ENCODE measurements at regions not wholly inside any gene's neighbourhood (a gene's known extent, or its start where the extent isn't known, plus 50 kb on each side); places are given as distances from the start of the nearest gene placed in this dataset.

DNA sequence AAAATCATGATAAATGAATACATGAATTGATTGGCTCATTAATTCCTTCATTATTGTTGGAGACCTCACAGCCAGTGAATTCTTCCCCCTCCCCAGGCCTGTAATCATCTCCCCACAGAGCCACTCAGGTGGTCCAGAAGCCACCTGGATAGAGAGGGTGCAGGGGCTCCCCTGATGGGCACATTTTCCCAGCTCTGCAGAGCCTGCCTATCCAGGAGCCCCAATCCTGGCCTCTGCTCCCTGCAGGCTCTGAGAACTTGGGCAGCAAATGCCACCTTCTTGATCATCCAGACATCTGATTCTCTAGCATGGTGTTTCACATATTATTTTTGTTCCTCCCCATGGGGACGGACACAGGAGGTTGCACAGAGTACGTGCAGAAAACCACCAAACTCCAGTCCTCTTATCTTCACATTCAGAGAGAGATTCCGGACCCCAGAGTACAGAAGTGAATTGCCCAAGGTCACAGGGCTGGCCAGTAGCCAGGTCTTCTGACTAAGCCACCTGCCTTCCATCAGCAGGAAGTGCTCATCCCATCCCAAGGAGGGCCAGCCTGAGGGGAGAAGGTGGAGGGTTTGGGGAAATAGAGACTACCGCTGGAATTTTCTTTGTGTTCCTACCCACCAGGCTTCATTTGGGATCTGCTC lies 348.0 kb downstream of the BUD13 start:
- H3K9me3 ChIP-seq: no peaks in the 10 kb centered on the region
- 93% methylated on average over 4 of the region's 4 CpGs for WGBS
- TF ChIP-seq, protein P1, sequence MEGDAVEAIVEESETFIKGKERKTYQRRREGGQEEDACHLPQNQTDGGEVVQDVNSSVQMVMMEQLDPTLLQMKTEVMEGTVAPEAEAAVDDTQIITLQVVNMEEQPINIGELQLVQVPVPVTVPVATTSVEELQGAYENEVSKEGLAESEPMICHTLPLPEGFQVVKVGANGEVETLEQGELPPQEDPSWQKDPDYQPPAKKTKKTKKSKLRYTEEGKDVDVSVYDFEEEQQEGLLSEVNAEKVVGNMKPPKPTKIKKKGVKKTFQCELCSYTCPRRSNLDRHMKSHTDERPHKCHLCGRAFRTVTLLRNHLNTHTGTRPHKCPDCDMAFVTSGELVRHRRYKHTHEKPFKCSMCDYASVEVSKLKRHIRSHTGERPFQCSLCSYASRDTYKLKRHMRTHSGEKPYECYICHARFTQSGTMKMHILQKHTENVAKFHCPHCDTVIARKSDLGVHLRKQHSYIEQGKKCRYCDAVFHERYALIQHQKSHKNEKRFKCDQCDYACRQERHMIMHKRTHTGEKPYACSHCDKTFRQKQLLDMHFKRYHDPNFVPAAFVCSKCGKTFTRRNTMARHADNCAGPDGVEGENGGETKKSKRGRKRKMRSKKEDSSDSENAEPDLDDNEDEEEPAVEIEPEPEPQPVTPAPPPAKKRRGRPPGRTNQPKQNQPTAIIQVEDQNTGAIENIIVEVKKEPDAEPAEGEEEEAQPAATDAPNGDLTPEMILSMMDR (IDR thresholded peaks at IDR 0.05): no peak
- TF ChIP-seq POLR2A (IDR thresholded peaks at IDR 0.05) (no peak), POLR2AphosphoS5 (IDR thresholded peaks at IDR 0.05) (no peak)
- intact Hi-C loops (cut with DNase I): no loop called here
- no peak overlapping the region for H3K4me3 ChIP-seq
- no peak overlapping the region for H3K27ac ChIP-seq
- no peaks in the 10 kb centered on the region for H3K36me3 ChIP-seq
- no peaks in the 10 kb centered on the region for H3K4me1 ChIP-seq (replicated peaks)
- DNase-seq (ENCODE audit: low spot score): no peak
- peaks cover 5% of the 10 kb centered on the region for H3K27me3 ChIP-seq (replicated peaks; ENCODE audit: insufficient read depth)

GRCh38 chr11:116422956-116423600 lies 349.7 kb downstream of the BUD13 start:
- Histone ChIP-seq H3K4me1 (replicated peaks) (no peaks in the 10 kb centered on the region), H3K9me3 (no peaks in the 10 kb centered on the region), H3K27me3 (replicated peaks; ENCODE audit: insufficient read depth) (peaks cover 5% of the 10 kb centered on the region), H3K36me3 (no peaks in the 10 kb centered on the region), H3K27ac (no peak overlapping the region), H3K4me3 (no peak overlapping the region)
- intact Hi-C loops (cut with DNase I): no loop called here
- WGBS: 86% methylated on average over 6 of the region's 6 CpGs
- TF ChIP-seq, protein P1 (IDR thresholded peaks at IDR 0.05): no peak
- no peak for TF ChIP-seq POLR2A (IDR thresholded peaks at IDR 0.05)
- TF ChIP-seq POLR2AphosphoS5 (IDR thresholded peaks at IDR 0.05): no peak
- no peak for DNase-seq (ENCODE audit: low spot score)

- TF ChIP-seq, protein P1 (IDR thresholded peaks at IDR 0.05): no peak
- TF ChIP-seq POLR2A (IDR thresholded peaks at IDR 0.05) (no peak), POLR2AphosphoS5 (IDR thresholded peaks at IDR 0.05) (no peak)
- H3K4me1 ChIP-seq (replicated peaks): no peaks in the 10 kb centered on the region
- no peaks in the 10 kb centered on the region for H3K36me3 ChIP-seq
- intact Hi-C loops (cut with DNase I): no loop called here
- no peak overlapping the region for H3K27ac ChIP-seq
- DNase-seq (ENCODE audit: low spot score): no peak
- H3K9me3 ChIP-seq: no peaks in the 10 kb centered on the region
- H3K27me3 ChIP-seq (replicated peaks; ENCODE audit: insufficient read depth): peaks cover 5% of the 10 kb centered on the region
- H3K4me3 ChIP-seq: no peak overlapping the region
These were observed 350.2 kb downstream of the BUD13 start for GRCh38 chr11:116422556-116422955.

DNA sequence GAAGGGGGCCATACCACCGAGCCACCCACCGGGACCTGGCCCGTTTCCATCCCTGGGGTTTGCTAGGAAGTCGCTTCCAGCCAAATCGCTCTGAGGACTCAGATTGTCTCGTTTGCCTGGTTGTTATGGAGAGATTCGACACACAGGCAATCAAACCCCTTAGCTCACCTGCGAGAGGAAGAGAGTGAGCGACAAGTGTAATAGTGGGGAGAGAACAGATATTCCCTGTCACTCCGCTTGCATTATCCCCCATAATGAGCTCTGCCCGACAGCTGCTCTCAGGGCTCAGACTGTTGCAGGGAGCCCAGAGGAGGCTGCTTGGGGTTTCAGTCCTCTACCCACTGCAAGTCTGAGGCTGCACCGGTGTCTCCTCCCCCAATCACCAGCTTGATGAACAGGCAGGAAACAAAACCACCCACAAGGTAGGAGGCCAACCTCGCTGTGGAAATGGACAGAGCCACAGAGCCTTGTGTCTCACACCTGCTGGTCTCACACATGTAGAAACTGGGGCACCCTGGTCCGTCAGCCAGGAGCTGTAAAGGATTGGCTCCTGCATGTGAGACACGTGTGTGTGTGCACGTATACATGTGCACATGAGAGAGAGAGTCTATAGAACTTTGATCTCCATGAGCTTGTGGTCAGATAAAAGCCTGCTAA lies 351.1 kb downstream of the BUD13 start:
- DNase-seq (ENCODE audit: low spot score): no peak
- 66% methylated on average over 16 of the region's 16 CpGs for WGBS
- Histone ChIP-seq H3K27me3 (replicated peaks; ENCODE audit: insufficient read depth) (peaks cover 5% of the 10 kb centered on the region), H3K4me3 (no peak overlapping the region), H3K9me3 (no peaks in the 10 kb centered on the region), H3K4me1 (replicated peaks) (no peaks in the 10 kb centered on the region), H3K27ac (no peak overlapping the region), H3K36me3 (no peaks in the 10 kb centered on the region)
- intact Hi-C loops (cut with DNase I): no loop called here
- TF ChIP-seq, protein P1 (IDR thresholded peaks at IDR 0.05): no peak
- no peak for TF ChIP-seq POLR2AphosphoS5 (IDR thresholded peaks at IDR 0.05)
- no peak for TF ChIP-seq POLR2A (IDR thresholded peaks at IDR 0.05)

Measured in prostate gland (tissue), 2 donors.